ENCODE measurements at regions not wholly inside any gene's neighbourhood (a gene's known extent, or its start where the extent isn't known, plus 50 kb on each side); places are given as distances from the start of the nearest gene placed in this dataset.

DNA sequence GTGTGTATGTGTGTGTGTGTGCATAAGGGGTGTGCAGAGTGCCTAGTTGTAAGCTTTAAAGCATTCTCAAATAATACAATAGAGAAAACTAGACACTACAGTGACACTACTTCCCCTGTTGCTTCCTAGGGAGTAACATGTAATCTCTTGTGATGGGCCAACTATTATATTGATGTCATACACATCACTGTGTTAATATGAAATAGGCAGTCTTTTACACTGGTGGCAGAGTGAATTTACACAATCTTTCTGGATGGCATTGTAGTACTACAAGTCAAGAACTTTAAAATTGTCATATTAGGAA, 488.0 kb upstream of the ZEB2 start:
- H3K4me3 ChIP-seq (replicated peaks in 1 of 3), result no peak overlapping the region
- intact Hi-C loops (cut with DNase I), result no loop called here
- peaks cover 0 to 6% of the 10 kb centered on the region in 2 donors for H3K4me1 ChIP-seq
- H3K27ac ChIP-seq, result peak overlapping the region in 2 of 3 donors; percentile 13 to 64
- no peaks in the 10 kb centered on the region for H3K36me3 ChIP-seq
- no peak for DNase-seq
- no peaks in the 10 kb centered on the region for H3K9me3 ChIP-seq
- no peak for TF ChIP-seq POLR2A (IDR thresholded peaks at IDR 0.05)
- TF ChIP-seq, protein P1, sequence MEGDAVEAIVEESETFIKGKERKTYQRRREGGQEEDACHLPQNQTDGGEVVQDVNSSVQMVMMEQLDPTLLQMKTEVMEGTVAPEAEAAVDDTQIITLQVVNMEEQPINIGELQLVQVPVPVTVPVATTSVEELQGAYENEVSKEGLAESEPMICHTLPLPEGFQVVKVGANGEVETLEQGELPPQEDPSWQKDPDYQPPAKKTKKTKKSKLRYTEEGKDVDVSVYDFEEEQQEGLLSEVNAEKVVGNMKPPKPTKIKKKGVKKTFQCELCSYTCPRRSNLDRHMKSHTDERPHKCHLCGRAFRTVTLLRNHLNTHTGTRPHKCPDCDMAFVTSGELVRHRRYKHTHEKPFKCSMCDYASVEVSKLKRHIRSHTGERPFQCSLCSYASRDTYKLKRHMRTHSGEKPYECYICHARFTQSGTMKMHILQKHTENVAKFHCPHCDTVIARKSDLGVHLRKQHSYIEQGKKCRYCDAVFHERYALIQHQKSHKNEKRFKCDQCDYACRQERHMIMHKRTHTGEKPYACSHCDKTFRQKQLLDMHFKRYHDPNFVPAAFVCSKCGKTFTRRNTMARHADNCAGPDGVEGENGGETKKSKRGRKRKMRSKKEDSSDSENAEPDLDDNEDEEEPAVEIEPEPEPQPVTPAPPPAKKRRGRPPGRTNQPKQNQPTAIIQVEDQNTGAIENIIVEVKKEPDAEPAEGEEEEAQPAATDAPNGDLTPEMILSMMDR (IDR thresholded peaks at IDR 0.05), result no peak
- no peaks in the 10 kb centered on the region for H3K27me3 ChIP-seq

DNA sequence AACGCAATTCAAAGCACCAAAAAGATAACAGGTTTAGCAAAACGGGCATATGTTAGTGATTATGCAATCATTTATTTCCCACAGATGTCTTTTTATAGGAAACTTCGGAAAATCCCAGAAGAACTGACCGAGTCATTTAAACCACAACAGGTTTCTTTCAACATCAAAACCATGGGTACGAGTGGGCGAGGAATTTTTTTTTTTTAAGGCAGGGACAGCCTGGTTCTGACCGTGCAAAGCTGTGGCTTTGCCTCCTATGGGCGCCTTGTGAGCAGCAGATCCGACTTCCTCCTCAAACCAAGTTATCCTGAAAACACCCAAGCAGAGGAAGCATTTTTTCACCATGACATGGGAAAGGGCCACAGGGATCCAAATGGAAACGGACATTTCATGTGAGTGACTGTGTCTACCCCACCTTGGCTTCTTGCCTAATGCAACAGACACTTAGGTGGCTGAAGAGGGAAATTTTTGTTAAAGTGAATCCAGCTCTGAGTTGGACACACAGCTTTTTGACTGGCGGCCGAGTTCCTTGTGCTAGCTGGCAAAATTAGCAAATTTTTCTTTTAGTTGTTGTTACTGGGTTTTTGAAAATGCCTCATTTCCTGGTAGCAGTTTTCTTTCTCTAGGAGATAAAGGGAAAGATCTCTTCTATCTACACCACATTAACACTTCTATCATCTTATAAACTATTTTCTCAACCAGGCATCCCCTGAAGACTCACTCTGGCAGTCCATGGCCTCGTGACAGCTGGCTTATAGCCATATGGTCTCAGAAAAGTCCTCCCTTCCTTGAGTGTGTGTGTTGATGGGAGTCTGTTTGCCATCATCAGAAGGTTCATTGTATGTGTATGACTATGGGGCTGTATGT, 487.4 kb upstream of the ZEB2 start:
- peak; percentile 17 to 41 for DNase-seq
- Histone ChIP-seq H3K9me3 (no peaks in the 10 kb centered on the region), H3K4me1 (peaks cover 0 to 6% of the 10 kb centered on the region in 2 donors), H3K27me3 (no peaks in the 10 kb centered on the region), H3K27ac (peak overlapping the region in 2 of 3 donors; percentile 13 to 64), H3K36me3 (no peaks in the 10 kb centered on the region), H3K4me3 (replicated peaks in 1 of 3) (no peak overlapping the region)
- TF ChIP-seq, protein P1 (IDR thresholded peaks at IDR 0.05), result no peak
- no peak for TF ChIP-seq POLR2A (IDR thresholded peaks at IDR 0.05)
- 54 to 55% methylated on average over 13 of the region's 13 CpGs for WGBS, 2 donors
- intact Hi-C loops (cut with DNase I), result no loop called here

DNA sequence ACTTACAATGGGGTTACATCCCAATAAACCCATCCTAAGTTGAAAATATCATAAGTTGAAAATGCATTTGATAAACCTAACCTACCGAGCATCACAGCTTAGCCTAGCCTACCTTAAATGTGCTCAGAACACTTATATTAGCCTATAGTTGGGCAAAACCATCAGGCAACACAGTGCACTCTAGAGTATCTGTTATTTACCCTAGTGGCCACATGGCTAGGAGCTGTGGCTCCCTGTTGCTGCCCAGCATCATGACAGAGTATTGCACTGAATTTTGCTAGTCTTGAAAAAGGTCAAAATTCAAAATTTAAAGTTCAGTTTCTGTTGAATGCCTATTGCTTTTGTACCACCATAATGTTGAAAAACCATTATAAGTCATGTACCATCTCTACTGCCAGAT, 482.7 kb upstream of the ZEB2 start:
- 94 to 96% methylated on average over 1 of the region's 1 CpG for WGBS, 2 donors
- peaks cover 0 to 2% of the 10 kb centered on the region in 2 donors for H3K4me1 ChIP-seq
- DNase-seq, result no peak
- H3K27me3 ChIP-seq, result no peaks in the 10 kb centered on the region
- H3K9me3 ChIP-seq, result no peaks in the 10 kb centered on the region
- no peaks in the 10 kb centered on the region for H3K36me3 ChIP-seq
- H3K4me3 ChIP-seq (replicated peaks in 1 of 3), result no peak overlapping the region
- H3K27ac ChIP-seq, result no peak overlapping the region
- intact Hi-C loops (cut with DNase I), result no loop called here
- TF ChIP-seq POLR2A (IDR thresholded peaks at IDR 0.05), result no peak
- TF ChIP-seq, protein P1 (IDR thresholded peaks at IDR 0.05), result no peak

DNA sequence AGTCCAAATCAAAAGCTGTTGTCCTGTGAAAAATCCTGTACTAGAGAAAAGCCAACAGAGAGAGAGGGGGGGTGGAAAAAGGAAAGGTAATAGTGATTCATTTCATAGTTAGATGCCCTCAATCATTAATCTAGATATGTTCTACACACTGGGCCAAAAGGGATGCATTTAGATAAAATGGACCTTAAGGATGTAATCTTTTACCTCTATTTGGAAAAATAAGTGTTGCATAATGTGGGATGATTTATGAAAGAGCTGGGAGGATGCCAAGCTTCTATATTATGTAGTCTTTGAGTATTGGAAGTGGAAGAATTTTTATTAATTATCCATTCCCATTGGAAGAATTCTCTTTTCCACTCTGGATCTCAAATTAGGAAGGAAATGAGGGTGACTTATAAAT, 480.5 kb upstream of the ZEB2 start:
- TF ChIP-seq, protein P1 (IDR thresholded peaks at IDR 0.05), result no peak
- no peak for TF ChIP-seq POLR2A (IDR thresholded peaks at IDR 0.05)
- no peaks in the 10 kb centered on the region for H3K36me3 ChIP-seq
- intact Hi-C loops (cut with DNase I), result no loop called here
- no peaks in the 10 kb centered on the region for H3K9me3 ChIP-seq
- no peak overlapping the region for H3K4me3 ChIP-seq (replicated peaks in 1 of 3)
- H3K27ac ChIP-seq, result no peak overlapping the region
- H3K4me1 ChIP-seq, result no peaks in the 10 kb centered on the region
- H3K27me3 ChIP-seq, result no peaks in the 10 kb centered on the region
- no peak for DNase-seq

DNA sequence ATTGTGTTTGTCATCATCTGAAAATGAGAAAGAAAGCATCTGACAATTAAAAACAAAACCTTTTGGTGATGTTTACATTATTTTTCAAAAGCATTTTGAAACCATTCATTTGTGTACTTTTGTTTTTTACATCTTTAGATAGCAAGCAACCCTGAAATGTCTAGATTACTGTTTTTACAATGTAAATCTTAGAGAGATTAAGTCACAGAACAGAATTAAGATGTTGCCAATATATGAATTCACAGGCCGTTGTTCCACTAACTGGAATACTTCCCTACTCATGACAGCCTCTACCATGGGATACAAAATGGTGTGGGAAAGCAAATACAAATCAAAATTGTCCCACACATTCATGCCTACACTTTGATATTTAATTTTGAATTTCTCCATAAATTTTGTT, 480.0 kb upstream of the ZEB2 start:
- 74 to 82% methylated on average over 1 of the region's 1 CpG for WGBS, 2 donors
- H3K4me3 ChIP-seq (replicated peaks in 1 of 3), result no peak overlapping the region
- no peaks in the 10 kb centered on the region for H3K36me3 ChIP-seq
- no peaks in the 10 kb centered on the region for H3K9me3 ChIP-seq
- H3K4me1 ChIP-seq, result no peaks in the 10 kb centered on the region
- TF ChIP-seq, protein P1 (IDR thresholded peaks at IDR 0.05), result no peak
- TF ChIP-seq POLR2A (IDR thresholded peaks at IDR 0.05), result no peak
- no peaks in the 10 kb centered on the region for H3K27me3 ChIP-seq
- peak overlapping the region in 1 of 3 donors; percentile 35 for H3K27ac ChIP-seq
- DNase-seq, result no peak
- intact Hi-C loops (cut with DNase I), result no loop called here
